Loucy (cell line): ENCODE measurements at regions not wholly inside any gene's neighbourhood (a gene's known extent, or its start where the extent isn't known, plus 50 kb on each side); places are given as distances from the start of the nearest gene placed in this dataset.

Source experiments
- H2AFZ ChIP-seq: fragments of 200-600 bp; sonication (generic); 2 replicates; pipeline ENCODE4 v1.6.0; 2016; ENCODE audit warnings: antibody characterized with exemption, mild to moderate bottlenecking, low read length, moderate library complexity
- H3F3A ChIP-seq: fragments of 200-600 bp; 2 replicates; pipeline ENCODE4 v1.6.0; 2016; ENCODE audit warnings: antibody characterized with exemption, low read depth, mild to moderate bottlenecking
- H3K27me3 ChIP-seq: fragments of 200-600 bp; sonication (generic); 2 replicates; pipeline ENCODE4 v1.6.1; 2014; ENCODE audit warnings: low read length, mild to moderate bottlenecking; ENCODE audit not compliant: insufficient read depth, poor library complexity, severe bottlenecking
- H3K36me3 ChIP-seq: fragments of 200-600 bp; sonication (generic); 2 replicates; pipeline ENCODE4 v1.6.1; 2016; ENCODE audit warnings: low read length; ENCODE audit not compliant: insufficient read depth
- H3K4me1 ChIP-seq: fragments of 200-600 bp; sonication (generic); 2 replicates; pipeline ENCODE4 v1.5.1; 2014; ENCODE audit warnings: low read length, mild to moderate bottlenecking; ENCODE audit not compliant: insufficient read depth, poor library complexity, severe bottlenecking
- H3K4me2 ChIP-seq: fragments of 200-600 bp; sonication (generic); 2 replicates; pipeline ENCODE4 v1.6.0; 2014; ENCODE audit warnings: antibody characterized with exemption, low read length, low read depth, mild to moderate bottlenecking; ENCODE audit not compliant: poor library complexity, severe bottlenecking
- H3K4me3 ChIP-seq: fragments of 200-600 bp; sonication (generic); 2 replicates; pipeline ENCODE4 v1.5.1; 2014; ENCODE audit warnings: low read length, mild to moderate bottlenecking, mixed read lengths; ENCODE audit not compliant: poor library complexity, severe bottlenecking
- H3K79me2 ChIP-seq: fragments of 200-600 bp; sonication (generic); 2 replicates; pipeline ENCODE4 v1.6.1; 2014; ENCODE audit warnings: low read length; ENCODE audit not compliant: insufficient read depth
- H3K9ac ChIP-seq: fragments of 200-600 bp; sonication (generic); 2 replicates; pipeline ENCODE4 v1.6.0; 2014; ENCODE audit warnings: mild to moderate bottlenecking, low read depth, low read length, moderate library complexity; ENCODE audit not compliant: poor library complexity, severe bottlenecking
- H3K9me2 ChIP-seq: fragments of 200-600 bp; sonication (generic); replicated peaks from 2 replicates; pipeline ENCODE4 v1.6.1; 2016; ENCODE audit warnings: low read depth, low read length, mixed read lengths
- H3K9me3 ChIP-seq: fragments of 200-600 bp; sonication (generic); 2 replicates; pipeline ENCODE4 v1.6.1; 2014; ENCODE audit warnings: mild to moderate bottlenecking, antibody characterized with exemption, low read length, low read depth; ENCODE audit not compliant: insufficient read depth
- H4K20me1 ChIP-seq: fragments of 200-600 bp; sonication (generic); 2 replicates; pipeline ENCODE4 v1.6.0; 2014; ENCODE audit warnings: antibody characterized with exemption, low read length, mild to moderate bottlenecking; ENCODE audit not compliant: insufficient read depth, poor library complexity, severe bottlenecking
- EZH2phosphoT487 ChIP-seq: fragments of 200-600 bp; IDR thresholded peaks from 2 replicates; pipeline ENCODE4 v1.6.1; 2018; ENCODE audit warnings: antibody characterized with exemption, mild to moderate bottlenecking, moderate library complexity, borderline replicate concordance
- TF ChIP-seq, protein P1 (sequence below): fragments of 200-600 bp; sonication (generic); conservative IDR thresholded peaks from 2 replicates; pipeline ENCODE4 v1.5.1; 2014; ENCODE audit warnings: mild to moderate bottlenecking, antibody characterized with exemption, low read length

- no peak overlapping the region for H3K9ac ChIP-seq
- H3F3A ChIP-seq = no peaks in the 10 kb centered on the region
- no peaks in the 10 kb centered on the region for H3K36me3 ChIP-seq
- no peaks in the 10 kb centered on the region for H3K79me2 ChIP-seq
- no peak overlapping the region for H3K4me3 ChIP-seq
- no peaks in the 10 kb centered on the region for H4K20me1 ChIP-seq
- no peak overlapping the region for H2AFZ ChIP-seq
- H3K9me3 ChIP-seq = no peaks in the 10 kb centered on the region
- no peaks in the 10 kb centered on the region for H3K9me2 ChIP-seq
- no peak for TF ChIP-seq EZH2phosphoT487
- TF ChIP-seq, protein P1, sequence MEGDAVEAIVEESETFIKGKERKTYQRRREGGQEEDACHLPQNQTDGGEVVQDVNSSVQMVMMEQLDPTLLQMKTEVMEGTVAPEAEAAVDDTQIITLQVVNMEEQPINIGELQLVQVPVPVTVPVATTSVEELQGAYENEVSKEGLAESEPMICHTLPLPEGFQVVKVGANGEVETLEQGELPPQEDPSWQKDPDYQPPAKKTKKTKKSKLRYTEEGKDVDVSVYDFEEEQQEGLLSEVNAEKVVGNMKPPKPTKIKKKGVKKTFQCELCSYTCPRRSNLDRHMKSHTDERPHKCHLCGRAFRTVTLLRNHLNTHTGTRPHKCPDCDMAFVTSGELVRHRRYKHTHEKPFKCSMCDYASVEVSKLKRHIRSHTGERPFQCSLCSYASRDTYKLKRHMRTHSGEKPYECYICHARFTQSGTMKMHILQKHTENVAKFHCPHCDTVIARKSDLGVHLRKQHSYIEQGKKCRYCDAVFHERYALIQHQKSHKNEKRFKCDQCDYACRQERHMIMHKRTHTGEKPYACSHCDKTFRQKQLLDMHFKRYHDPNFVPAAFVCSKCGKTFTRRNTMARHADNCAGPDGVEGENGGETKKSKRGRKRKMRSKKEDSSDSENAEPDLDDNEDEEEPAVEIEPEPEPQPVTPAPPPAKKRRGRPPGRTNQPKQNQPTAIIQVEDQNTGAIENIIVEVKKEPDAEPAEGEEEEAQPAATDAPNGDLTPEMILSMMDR = no peak
- H3K4me2 ChIP-seq = no peak overlapping the region
- no peaks in the 10 kb centered on the region for H3K4me1 ChIP-seq
- no peaks in the 10 kb centered on the region for H3K27me3 ChIP-seq
These were observed 93.0 kb upstream of the CHST9 start for GRCh38 chr18:27278131-27278530.

- Histone ChIP-seq H2AFZ (no peak overlapping the region), H3K9me2 (no peaks in the 10 kb centered on the region), H3F3A (no peaks in the 10 kb centered on the region), H3K27me3 (no peaks in the 10 kb centered on the region), H4K20me1 (no peaks in the 10 kb centered on the region), H3K9ac (no peak overlapping the region), H3K4me2 (no peak overlapping the region), H3K4me3 (no peak overlapping the region), H3K36me3 (no peaks in the 10 kb centered on the region), H3K9me3 (no peaks in the 10 kb centered on the region), H3K79me2 (no peaks in the 10 kb centered on the region), H3K4me1 (no peaks in the 10 kb centered on the region)
- TF ChIP-seq, protein P1 = no peak
- TF ChIP-seq EZH2phosphoT487 = no peak
These were observed 92.4 kb upstream of the CHST9 start for GRCh38 chr18:27277554-27277953.

- Histone ChIP-seq H3K79me2 (no peaks in the 10 kb centered on the region), H2AFZ (no peak overlapping the region), H3K9ac (no peak overlapping the region), H3K4me3 (no peak overlapping the region), H3K27me3 (no peaks in the 10 kb centered on the region), H3K4me2 (no peak overlapping the region), H3K9me2 (no peaks in the 10 kb centered on the region), H3K9me3 (no peaks in the 10 kb centered on the region), H3F3A (no peaks in the 10 kb centered on the region), H4K20me1 (no peaks in the 10 kb centered on the region), H3K4me1 (no peaks in the 10 kb centered on the region), H3K36me3 (no peaks in the 10 kb centered on the region)
- TF ChIP-seq EZH2phosphoT487 = no peak
These were observed 91.8 kb upstream of the CHST9 start for GRCh38 chr18:27276886-27277285.

DNA sequence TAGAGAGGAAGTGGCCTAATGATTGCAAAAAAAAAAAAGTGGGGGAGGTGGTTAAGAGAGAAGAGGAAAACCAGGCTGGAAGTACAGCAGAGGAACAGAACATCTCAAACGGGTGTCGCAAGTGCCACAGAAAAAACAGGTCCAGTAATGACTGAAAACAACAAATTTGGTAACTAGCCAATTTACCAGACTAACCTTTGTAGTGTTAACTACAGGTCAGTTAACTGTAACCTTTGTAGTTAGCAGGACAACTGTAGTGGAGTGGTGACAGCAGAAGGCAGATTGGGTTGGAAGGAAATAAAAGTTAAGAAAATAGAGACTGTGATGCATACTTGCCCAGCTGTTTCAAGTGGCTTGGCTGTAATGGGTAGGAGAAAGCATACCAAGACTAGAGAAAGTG lies 91.4 kb upstream of the CHST9 start:
- no peak overlapping the region for H3K9ac ChIP-seq

More for the DNA sequence above, 91.4 kb upstream of the CHST9 start:
- H3K4me1 ChIP-seq = no peaks in the 10 kb centered on the region
- H3K9me3 ChIP-seq = no peaks in the 10 kb centered on the region
- H4K20me1 ChIP-seq = no peaks in the 10 kb centered on the region
- no peak overlapping the region for H2AFZ ChIP-seq
- no peak for TF ChIP-seq EZH2phosphoT487
- TF ChIP-seq, protein P1 = no peak
- H3K4me3 ChIP-seq = no peak overlapping the region
- no peaks in the 10 kb centered on the region for H3K27me3 ChIP-seq
- H3F3A ChIP-seq = no peaks in the 10 kb centered on the region
- H3K79me2 ChIP-seq = no peaks in the 10 kb centered on the region
- H3K4me2 ChIP-seq = no peak overlapping the region
- no peaks in the 10 kb centered on the region for H3K36me3 ChIP-seq
- H3K9me2 ChIP-seq = no peaks in the 10 kb centered on the region
